ENCODE measurements at regions not wholly inside any gene's neighbourhood (a gene's known extent, or its start where the extent isn't known, plus 50 kb on each side); places are given as distances from the start of the nearest gene placed in this dataset.

- no peak for TF ChIP-seq FOXM1 (IDR thresholded peaks at IDR 0.05; ENCODE audit: borderline replicate concordance)
- TF ChIP-seq SP1 (IDR thresholded peaks at IDR 0.05): no peak
- TF ChIP-seq CTBP1 (IDR thresholded peaks at IDR 0.05; ENCODE audit: borderline replicate concordance): no peak
- no peak for TF ChIP-seq PKNOX1 (IDR thresholded peaks at IDR 0.05)
- TF ChIP-seq FOXK2 (IDR thresholded peaks at IDR 0.05): no peak
- no peak for TF ChIP-seq BHLHE40 (IDR thresholded peaks at IDR 0.05; ENCODE audit: borderline replicate concordance)
- TF ChIP-seq FOXA1 (IDR thresholded peaks at IDR 0.05): no peak
- TF ChIP-seq ZNF384 (IDR thresholded peaks at IDR 0.05): no peak
- no peak for TF ChIP-seq SUZ12 (IDR thresholded peaks at IDR 0.05)
- no peak for TF ChIP-seq ARNT (IDR thresholded peaks at IDR 0.05)
- no peak for TF ChIP-seq NFRKB (IDR thresholded peaks at IDR 0.05)
These were observed 2172.2 kb downstream of the PCDH9 start for GRCh38 chr13:65057986-65058385.

Data from HEK293T (cell line).